ENCODE measurements at regions not wholly inside any gene's neighbourhood (a gene's known extent, or its start where the extent isn't known, plus 50 kb on each side); places are given as distances from the start of the nearest gene placed in this dataset.
A peak's percentile ranks its signal among the peaks of the same experiment; 100 is the strongest.

DNA sequence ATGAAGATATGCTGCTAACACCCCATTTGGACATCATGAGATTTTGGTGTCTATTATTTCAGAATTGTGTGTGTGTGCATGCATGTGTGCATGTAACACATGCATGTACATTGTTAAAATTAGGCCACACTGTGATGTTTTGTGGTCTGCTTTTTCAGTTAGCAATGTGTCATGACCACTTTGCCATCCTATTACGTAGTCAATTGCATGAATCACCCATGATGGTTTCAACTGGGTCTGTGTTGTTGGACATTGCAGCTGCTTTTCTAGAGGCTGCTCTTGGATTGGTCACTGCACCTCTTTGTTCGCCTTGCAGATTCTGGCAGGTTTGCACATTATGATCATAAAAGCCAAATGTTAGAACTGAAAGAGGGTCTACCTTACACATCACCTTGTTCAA lies 101.0 kb upstream of the THBS1 start:
- no peak for ATAC-seq
- POLR2A ChIA-PET: no interaction called here

DNA sequence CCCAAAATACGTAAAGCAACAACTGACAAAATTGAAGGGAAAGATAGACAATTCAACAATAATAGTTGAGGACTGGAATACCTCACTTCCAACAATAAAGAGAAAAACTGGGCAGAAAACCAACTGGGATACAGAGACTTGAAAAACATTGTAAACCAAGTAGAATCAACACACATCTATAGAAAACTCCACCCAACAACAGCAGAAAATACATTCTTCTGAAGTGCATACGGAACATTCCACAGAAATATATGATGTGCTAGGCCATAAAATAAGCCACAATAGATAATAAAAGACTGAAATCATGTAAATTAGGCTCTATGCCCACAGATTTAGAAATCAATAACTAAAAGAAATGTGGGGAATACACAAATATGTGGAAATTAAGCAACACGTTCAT lies 98.4 kb upstream of the THBS1 start:
- Mint-ChIP-seq H3K27ac (no peak overlapping the region), H3K9me3 (ENCODE audit: insufficient read depth) (no peaks in the 10 kb centered on the region), H3K36me3 (ENCODE audit: low read depth) (no peaks in the 10 kb centered on the region), H3K4me3 (no peak overlapping the region), H3K4me1 (ENCODE audit: low read depth) (peaks cover 4% of the 10 kb centered on the region), H3K27me3 (ENCODE audit: low read depth) (peaks cover 4% of the 10 kb centered on the region)
- ChIA-PET POLR2A (no interaction called here), CTCF (no interaction called here)
- ATAC-seq (no peak), DNase-seq (no peak)

More for the DNA sequence above, 101.0 kb upstream of the THBS1 start:
- H3K27ac Mint-ChIP-seq: no peak overlapping the region
- peaks cover 4% of the 10 kb centered on the region for H3K4me1 Mint-ChIP-seq (ENCODE audit: low read depth)
- no peak overlapping the region for H3K4me3 Mint-ChIP-seq
- no peaks in the 10 kb centered on the region for H3K36me3 Mint-ChIP-seq (ENCODE audit: low read depth)
- H3K9me3 Mint-ChIP-seq (ENCODE audit: insufficient read depth): no peaks in the 10 kb centered on the region
- CTCF ChIA-PET: no interaction called here
- no peak for DNase-seq
- peaks cover 4% of the 10 kb centered on the region for H3K27me3 Mint-ChIP-seq (ENCODE audit: low read depth)

GRCh38 chr15:39486621-39487457 lies 94.0 kb upstream of the THBS1 start:
- CTCF ChIA-PET: no interaction called here
- POLR2A ChIA-PET: interaction anchor here (0.7 kb wide), 1 partner anchor 91 kb away, joined by 3 read pairs; no protein-coding TSS in a partner anchor
- no peaks in the 10 kb centered on the region for H3K36me3 Mint-ChIP-seq (ENCODE audit: low read depth)

DNA sequence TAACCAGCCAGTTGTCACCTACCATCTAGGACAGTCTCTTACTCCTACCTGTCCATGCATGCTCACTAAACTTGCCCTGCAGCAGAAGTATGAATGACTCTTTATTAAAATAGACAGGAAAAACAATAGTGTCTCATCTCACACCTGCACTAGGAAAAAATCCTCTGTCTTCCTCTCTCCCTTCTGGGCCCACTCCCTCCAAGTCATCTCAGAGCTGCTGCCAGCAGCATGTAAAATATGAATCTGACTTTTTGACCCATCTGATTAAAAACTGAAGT lies 93.5 kb upstream of the THBS1 start:
- H3K36me3 Mint-ChIP-seq (ENCODE audit: low read depth): no peaks in the 10 kb centered on the region
- no peak for ATAC-seq
- ChIA-PET POLR2A (no interaction called here), CTCF (no interaction called here)
- DNase-seq: no peak
- H3K4me3 Mint-ChIP-seq: no peak overlapping the region
- no peaks in the 10 kb centered on the region for H3K9me3 Mint-ChIP-seq (ENCODE audit: insufficient read depth)
- peaks cover 4% of the 10 kb centered on the region for H3K27me3 Mint-ChIP-seq (ENCODE audit: low read depth)
- no peaks in the 10 kb centered on the region for H3K4me1 Mint-ChIP-seq (ENCODE audit: low read depth)
- no peak overlapping the region for H3K27ac Mint-ChIP-seq

More at GRCh38 chr15:39486621-39487457, 94.0 kb upstream of the THBS1 start:
- no peak for DNase-seq
- no peaks in the 10 kb centered on the region for H3K4me1 Mint-ChIP-seq (ENCODE audit: low read depth)
- H3K27ac Mint-ChIP-seq: no peak overlapping the region
- no peak for ATAC-seq
- peaks cover 4% of the 10 kb centered on the region for H3K27me3 Mint-ChIP-seq (ENCODE audit: low read depth)
- no peak overlapping the region for H3K4me3 Mint-ChIP-seq
- H3K9me3 Mint-ChIP-seq (ENCODE audit: insufficient read depth): no peaks in the 10 kb centered on the region

DNA sequence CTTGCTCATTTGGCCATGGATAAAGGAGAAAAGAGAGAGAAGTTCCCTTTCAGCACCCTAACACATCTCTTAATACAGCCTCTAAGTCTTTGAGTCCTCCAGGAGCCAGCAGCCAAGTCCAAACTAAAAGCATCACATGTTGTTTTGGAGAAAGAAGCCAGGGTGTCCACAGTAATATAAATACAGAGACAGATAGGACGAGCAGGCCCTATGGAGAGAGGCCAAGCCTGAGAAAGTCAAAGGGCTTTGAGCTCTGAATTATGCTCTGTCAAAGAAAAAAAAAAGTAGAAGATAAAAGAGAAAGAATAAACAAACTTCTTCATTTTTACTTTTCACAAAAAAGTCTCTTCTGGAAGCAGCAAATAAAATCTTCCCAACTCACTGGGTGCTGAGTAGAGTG lies 92.4 kb upstream of the THBS1 start:
- Mint-ChIP-seq H3K36me3 (ENCODE audit: low read depth) (no peaks in the 10 kb centered on the region), H3K27me3 (ENCODE audit: low read depth) (peaks cover 4% of the 10 kb centered on the region), H3K4me1 (ENCODE audit: low read depth) (no peaks in the 10 kb centered on the region), H3K9me3 (ENCODE audit: insufficient read depth) (no peaks in the 10 kb centered on the region), H3K27ac (no peak overlapping the region), H3K4me3 (no peak overlapping the region)
- no peak for DNase-seq
- ChIA-PET CTCF (no interaction called here), POLR2A (no interaction called here)
- no peak for ATAC-seq

GRCh38 chr15:39488961-39489360 lies 91.9 kb upstream of the THBS1 start:
- POLR2A ChIA-PET: no interaction called here
- ATAC-seq: no peak
- no peak overlapping the region for H3K27ac Mint-ChIP-seq

DNA sequence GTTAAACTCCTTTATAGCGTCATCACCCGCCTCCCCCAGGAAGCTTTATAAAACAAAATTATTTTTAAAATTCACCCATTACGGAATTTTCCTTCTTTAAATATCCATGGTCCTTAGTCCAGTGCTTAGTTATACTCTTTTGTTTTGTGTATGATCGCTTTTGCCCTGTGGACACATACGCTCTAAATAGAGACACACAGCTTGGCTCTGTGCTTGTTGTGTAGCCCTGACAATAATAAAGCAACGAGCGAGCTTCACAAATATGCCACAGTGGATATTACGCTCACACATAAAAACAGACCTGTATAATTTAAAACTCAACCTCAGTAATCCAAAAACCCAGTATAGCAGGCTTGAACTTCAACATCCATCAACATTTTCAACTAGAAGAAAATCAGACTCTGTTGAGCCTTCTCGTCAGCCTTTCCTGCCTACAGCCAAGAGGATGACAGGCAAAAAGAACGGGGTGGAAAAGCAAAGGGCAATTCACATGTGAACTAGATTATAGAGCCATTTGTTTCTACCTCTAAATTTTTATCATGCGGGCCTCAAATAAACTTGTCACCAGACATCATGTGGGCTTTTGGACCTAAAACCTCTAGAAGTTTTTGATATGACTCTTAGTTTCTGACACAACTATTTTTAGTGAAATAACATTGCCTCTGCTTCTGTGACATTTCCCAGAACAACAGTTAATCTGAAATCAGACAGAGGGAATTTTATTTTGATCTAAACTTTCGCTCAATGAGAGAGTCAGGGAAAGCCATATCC lies 89.6 kb upstream of the THBS1 start:
- no peak for ATAC-seq
- ChIA-PET POLR2A (no interaction called here), CTCF (no interaction called here)
- peaks cover 12% of the 10 kb centered on the region for H3K27me3 Mint-ChIP-seq (ENCODE audit: low read depth)
- H3K36me3 Mint-ChIP-seq (ENCODE audit: low read depth): no peaks in the 10 kb centered on the region
- no peaks in the 10 kb centered on the region for H3K9me3 Mint-ChIP-seq (ENCODE audit: insufficient read depth)
- peaks cover 11% of the 10 kb centered on the region for H3K4me1 Mint-ChIP-seq (ENCODE audit: low read depth)
- no peak for DNase-seq
- no peak overlapping the region for H3K27ac Mint-ChIP-seq
- H3K4me3 Mint-ChIP-seq: no peak overlapping the region

More at GRCh38 chr15:39488961-39489360, 91.9 kb upstream of the THBS1 start:
- H3K36me3 Mint-ChIP-seq (ENCODE audit: low read depth): no peaks in the 10 kb centered on the region
- no peak for DNase-seq
- peaks cover 4% of the 10 kb centered on the region for H3K27me3 Mint-ChIP-seq (ENCODE audit: low read depth)
- H3K4me1 Mint-ChIP-seq (ENCODE audit: low read depth): no peaks in the 10 kb centered on the region
- CTCF ChIA-PET: no interaction called here
- no peak overlapping the region for H3K4me3 Mint-ChIP-seq
- H3K9me3 Mint-ChIP-seq (ENCODE audit: insufficient read depth): no peaks in the 10 kb centered on the region

- no peak for DNase-seq
- POLR2A ChIA-PET: no interaction called here
- H3K36me3 Mint-ChIP-seq (ENCODE audit: low read depth): no peaks in the 10 kb centered on the region
- peaks cover 15% of the 10 kb centered on the region for H3K27me3 Mint-ChIP-seq (ENCODE audit: low read depth)
- CTCF ChIA-PET: no interaction called here
- peaks cover 11% of the 10 kb centered on the region for H3K4me1 Mint-ChIP-seq (ENCODE audit: low read depth)
- H3K4me3 Mint-ChIP-seq: no peak overlapping the region
- ATAC-seq: no peak
- H3K27ac Mint-ChIP-seq: no peak overlapping the region
- no peaks in the 10 kb centered on the region for H3K9me3 Mint-ChIP-seq (ENCODE audit: insufficient read depth)
Measured at GRCh38 chr15:39491886-39492490, 88.9 kb upstream of the THBS1 start.

DNA sequence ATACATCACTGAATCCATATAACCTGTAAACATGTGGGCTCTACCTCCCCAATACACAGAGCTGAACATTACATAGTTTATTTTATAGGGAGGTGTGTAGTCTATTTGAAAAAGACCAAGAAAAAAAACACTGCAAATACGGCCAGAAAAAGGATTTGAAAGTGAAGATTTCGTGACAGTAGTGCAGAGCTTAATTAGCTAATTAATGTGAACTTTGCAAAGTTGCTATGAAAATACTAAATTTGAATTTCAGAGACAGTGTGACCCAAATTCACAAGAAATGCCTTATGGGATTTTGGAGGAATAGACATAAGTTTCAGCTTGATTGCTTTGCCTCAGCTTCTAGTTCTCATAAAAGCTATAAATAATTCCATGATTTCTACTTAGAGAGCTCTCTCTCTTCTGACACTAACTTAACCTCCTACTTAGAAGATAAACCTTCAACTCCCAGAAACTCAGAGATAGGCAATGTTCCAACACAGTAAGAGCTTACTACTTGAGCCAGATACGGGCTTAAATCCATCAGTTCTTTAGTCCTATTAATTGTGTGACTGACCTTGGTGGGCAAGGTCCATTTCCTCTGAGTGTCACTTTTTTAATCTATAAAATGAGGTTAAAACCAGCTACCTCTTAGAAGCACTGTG lies 87.3 kb upstream of the THBS1 start:
- Mint-ChIP-seq H3K9me3 (ENCODE audit: insufficient read depth) (no peaks in the 10 kb centered on the region), H3K36me3 (ENCODE audit: low read depth) (no peaks in the 10 kb centered on the region), H3K27me3 (ENCODE audit: low read depth) (peaks cover 15% of the 10 kb centered on the region), H3K4me1 (ENCODE audit: low read depth) (peaks cover 26% of the 10 kb centered on the region), H3K27ac (no peak overlapping the region), H3K4me3 (no peak overlapping the region)
- DNase-seq: no peak
- ATAC-seq: no peak
- ChIA-PET CTCF (interaction anchor here (1.0 to 1.6 kb wide), 2 partner anchors 65 to 263 kb away, joined by 3 to 4 read pairs; no protein-coding TSS in a partner anchor), POLR2A (no interaction called here)

DNA sequence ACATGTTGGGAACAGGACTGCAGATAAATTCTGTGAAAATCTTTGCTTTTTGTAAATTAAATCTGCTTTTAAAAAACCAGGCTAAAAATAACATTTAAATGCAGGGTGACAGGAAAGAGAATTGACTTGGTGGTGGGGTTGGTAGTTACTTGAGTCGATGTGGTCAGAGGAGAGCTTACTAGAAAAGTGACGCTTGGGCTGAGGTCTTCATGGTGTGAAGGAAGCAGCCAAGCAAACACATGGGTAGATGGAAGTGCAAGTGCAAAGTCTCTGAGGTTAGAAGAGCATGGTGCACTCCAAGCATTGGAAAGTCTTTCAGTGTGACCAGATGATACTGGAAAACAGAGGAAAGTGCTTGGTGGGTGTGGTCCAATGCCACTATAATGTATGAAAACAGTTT lies 86.4 kb upstream of the THBS1 start:
- peaks cover 15% of the 10 kb centered on the region for H3K27me3 Mint-ChIP-seq (ENCODE audit: low read depth)
- no peak overlapping the region for H3K27ac Mint-ChIP-seq
- ChIA-PET CTCF (interaction anchor here (0.7 to 1.6 kb wide), 2 partner anchors 29 to 263 kb away, joined by 3 to 4 read pairs; no protein-coding TSS in a partner anchor), POLR2A (no interaction called here)
- DNase-seq (peak; percentile 25), ATAC-seq (no peak)
- peaks cover 26% of the 10 kb centered on the region for H3K4me1 Mint-ChIP-seq (ENCODE audit: low read depth)
- no peaks in the 10 kb centered on the region for H3K36me3 Mint-ChIP-seq (ENCODE audit: low read depth)
- H3K9me3 Mint-ChIP-seq (ENCODE audit: insufficient read depth): no peaks in the 10 kb centered on the region
- H3K4me3 Mint-ChIP-seq: no peak overlapping the region

DNA sequence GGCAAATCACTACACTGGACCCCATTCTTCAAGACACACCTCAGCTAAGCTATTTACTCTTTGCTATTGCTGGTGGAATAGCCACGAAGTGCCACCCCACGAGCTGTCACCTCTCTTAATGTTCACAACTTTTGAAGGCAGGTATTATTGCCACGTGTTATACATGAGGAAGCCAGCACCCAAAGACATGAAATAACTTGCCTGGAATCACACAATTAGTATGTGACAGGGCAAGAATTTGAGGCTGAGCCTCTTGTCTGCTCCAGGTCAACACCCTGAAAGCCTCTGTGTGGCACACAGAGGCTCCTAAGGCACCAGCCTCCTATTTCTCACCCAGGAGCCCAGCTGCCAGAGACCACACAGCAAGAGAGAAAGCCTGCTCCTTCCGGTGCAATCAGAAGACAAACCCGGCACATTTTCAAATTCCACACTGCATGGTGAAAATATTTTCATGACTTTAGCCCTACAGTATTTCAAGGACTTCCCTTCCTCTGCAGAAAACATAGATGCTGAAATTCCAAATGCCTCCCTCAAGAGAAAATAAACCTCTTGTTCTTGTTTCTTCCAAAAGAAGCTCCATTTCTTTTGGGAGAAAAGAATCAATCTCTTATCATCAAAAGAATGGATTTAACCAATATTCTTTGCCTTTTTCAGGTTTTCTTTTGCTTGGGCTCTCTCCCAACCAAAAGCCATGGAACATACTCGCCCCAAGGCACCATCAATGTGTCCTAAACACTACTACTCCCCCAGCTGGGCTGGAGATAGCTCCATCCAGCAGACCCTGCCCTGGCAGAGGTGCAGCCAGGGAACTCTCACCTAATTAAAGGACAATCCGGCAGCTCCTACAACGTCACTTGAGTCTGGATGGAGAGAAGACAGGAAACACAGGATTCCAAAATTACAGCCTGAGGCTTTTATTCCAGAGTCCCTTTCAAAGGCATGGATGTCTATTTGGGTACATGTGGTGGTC lies 84.7 kb upstream of the THBS1 start:
- CTCF ChIA-PET: interaction anchor here (1.0 to 1.8 kb wide), 3 partner anchors 84 to 261 kb away, joined by 3 to 9 read pairs (median 3); partner anchors contain the start of gene THBS1
- POLR2A ChIA-PET: no interaction called here
- H3K36me3 Mint-ChIP-seq (ENCODE audit: low read depth): no peaks in the 10 kb centered on the region
- peaks cover 10% of the 10 kb centered on the region for H3K27me3 Mint-ChIP-seq (ENCODE audit: low read depth)
- ATAC-seq (no peak), DNase-seq (no peak)
- no peak overlapping the region for H3K4me3 Mint-ChIP-seq
- no peak overlapping the region for H3K27ac Mint-ChIP-seq
- no peaks in the 10 kb centered on the region for H3K9me3 Mint-ChIP-seq (ENCODE audit: insufficient read depth)
- H3K4me1 Mint-ChIP-seq (ENCODE audit: low read depth): peaks cover 26% of the 10 kb centered on the region
